ENCODE measurements at regions not wholly inside any gene's neighbourhood (a gene's known extent, or its start where the extent isn't known, plus 50 kb on each side); places are given as distances from the start of the nearest gene placed in this dataset.

DNA sequence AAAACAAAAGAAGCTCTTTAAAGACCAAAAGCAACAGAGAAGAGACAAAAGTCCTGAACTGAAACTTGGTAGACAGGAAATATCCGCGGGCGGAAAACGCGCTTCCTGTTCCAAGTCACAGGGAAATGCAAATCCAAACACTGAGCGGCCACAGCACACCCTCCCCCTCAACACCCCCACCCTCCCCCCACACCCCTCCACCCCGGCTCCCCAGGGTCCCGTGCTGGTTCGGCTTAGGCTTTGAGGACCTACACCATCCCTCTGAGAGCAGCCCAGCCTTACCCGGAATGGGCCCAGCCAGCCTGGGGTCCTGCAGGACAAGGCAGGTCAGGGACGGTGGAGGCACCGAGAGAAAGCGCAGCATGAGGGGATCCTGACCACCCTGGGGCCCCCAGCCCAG, 160.4 kb downstream of the BRD1 start:
- TF ChIP-seq, protein P1, sequence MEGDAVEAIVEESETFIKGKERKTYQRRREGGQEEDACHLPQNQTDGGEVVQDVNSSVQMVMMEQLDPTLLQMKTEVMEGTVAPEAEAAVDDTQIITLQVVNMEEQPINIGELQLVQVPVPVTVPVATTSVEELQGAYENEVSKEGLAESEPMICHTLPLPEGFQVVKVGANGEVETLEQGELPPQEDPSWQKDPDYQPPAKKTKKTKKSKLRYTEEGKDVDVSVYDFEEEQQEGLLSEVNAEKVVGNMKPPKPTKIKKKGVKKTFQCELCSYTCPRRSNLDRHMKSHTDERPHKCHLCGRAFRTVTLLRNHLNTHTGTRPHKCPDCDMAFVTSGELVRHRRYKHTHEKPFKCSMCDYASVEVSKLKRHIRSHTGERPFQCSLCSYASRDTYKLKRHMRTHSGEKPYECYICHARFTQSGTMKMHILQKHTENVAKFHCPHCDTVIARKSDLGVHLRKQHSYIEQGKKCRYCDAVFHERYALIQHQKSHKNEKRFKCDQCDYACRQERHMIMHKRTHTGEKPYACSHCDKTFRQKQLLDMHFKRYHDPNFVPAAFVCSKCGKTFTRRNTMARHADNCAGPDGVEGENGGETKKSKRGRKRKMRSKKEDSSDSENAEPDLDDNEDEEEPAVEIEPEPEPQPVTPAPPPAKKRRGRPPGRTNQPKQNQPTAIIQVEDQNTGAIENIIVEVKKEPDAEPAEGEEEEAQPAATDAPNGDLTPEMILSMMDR (IDR thresholded peaks at IDR 0.05; ENCODE audit: low read depth, low read length, missing control alignments): no peak
- in situ Hi-C loops (cut with HindIII; ENCODE audit: low sequenced_read_pairs): no loop called here
- no peak for DNase-seq (ENCODE audit: low read depth)
- no peak overlapping the region for H3K4me3 ChIP-seq (ENCODE audit: low read depth, low read length)

DNA sequence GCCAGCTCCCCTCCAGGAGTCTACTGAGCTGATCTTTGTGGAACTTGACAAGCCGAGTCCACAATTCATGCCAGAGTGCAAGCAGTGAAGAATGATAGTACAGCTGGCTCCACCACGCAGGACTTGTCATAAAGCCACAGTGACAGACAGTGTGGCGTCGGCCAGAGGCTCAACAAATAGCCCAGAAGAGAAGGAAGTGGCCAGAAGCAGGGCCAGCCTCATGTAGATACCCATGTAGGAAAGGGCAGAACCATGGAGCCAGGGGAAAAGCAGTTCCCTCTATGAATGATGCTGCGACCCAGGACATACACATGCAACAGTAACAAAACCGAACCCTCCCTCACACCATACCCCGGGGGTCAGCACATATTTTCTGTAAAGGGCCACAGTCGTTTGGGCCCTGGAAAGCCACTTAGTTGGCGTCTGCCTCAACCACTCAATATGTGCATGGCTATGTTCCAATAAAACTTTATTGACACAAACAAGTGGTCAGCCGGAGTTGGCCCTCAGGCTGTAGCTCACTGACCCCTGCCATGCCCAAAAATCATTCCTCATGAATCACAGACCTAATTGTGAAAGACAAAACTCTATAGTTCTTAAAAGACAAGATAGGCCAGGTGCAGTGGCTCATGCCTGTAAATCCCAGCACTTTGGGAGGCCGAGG, 161.4 kb downstream of the BRD1 start:
- TF ChIP-seq, protein P1 (IDR thresholded peaks at IDR 0.05; ENCODE audit: low read depth, low read length, missing control alignments): no peak
- H3K4me3 ChIP-seq (ENCODE audit: low read depth, low read length): no peak overlapping the region
- in situ Hi-C loops (cut with HindIII; ENCODE audit: low sequenced_read_pairs): no loop called here
- no peak for DNase-seq (ENCODE audit: low read depth)

DNA sequence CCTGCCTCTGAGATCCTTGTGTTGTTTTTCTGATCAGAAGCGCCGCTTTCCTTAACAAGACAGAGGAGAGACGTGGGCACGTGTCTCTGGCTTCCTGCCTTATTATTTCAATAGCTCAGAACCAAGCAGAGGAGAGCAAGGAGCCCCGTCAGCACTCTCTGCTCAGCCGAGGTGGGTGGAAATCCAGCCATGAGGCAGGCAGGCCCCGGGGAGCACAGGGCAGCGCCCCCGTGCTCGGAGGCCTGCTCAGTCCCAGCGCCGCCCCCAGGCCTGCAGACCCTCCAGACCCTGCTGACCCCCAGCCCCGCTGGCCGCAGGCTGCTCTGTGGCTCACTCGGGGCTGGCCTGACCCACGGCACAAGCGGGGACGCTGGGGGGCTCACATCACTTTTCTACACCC, 162.8 kb downstream of the BRD1 start:
- TF ChIP-seq, protein P1 (IDR thresholded peaks at IDR 0.05; ENCODE audit: low read depth, low read length, missing control alignments): no peak
- in situ Hi-C loops (cut with HindIII; ENCODE audit: low sequenced_read_pairs): no loop called here
- DNase-seq (ENCODE audit: low read depth): no peak
- H3K4me3 ChIP-seq (ENCODE audit: low read depth, low read length): no peak overlapping the region

DNA sequence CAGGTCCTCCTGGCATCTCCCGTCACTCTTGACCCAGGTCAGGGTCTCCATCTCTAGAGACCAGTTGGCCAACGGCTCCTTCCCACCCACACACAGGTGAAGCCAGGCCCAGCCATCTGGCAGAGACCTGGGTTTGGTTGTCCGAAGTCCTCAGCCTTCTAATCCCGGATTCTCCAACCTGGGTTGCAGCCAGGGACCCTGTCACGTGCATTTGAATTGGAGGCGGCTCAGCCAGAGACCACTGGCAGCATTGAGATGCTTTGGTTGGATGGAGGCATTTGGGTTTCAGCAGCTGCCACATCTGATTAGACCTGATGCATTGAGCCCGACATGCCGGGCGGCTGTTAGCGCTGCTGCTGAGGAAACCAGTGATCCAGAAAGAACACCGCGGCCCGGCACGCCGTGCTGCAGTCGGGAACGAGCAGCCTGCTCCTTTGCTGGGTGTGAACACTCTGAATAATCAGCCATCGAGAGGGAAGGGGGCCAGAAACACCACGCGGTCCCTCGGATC, 163.2 kb downstream of the BRD1 start:
- no peak overlapping the region for H3K4me3 ChIP-seq (ENCODE audit: low read depth, low read length)
- in situ Hi-C loops (cut with HindIII; ENCODE audit: low sequenced_read_pairs): no loop called here
- DNase-seq (ENCODE audit: low read depth): no peak
- TF ChIP-seq, protein P1 (IDR thresholded peaks at IDR 0.05; ENCODE audit: low read depth, low read length, missing control alignments): no peak

DNA sequence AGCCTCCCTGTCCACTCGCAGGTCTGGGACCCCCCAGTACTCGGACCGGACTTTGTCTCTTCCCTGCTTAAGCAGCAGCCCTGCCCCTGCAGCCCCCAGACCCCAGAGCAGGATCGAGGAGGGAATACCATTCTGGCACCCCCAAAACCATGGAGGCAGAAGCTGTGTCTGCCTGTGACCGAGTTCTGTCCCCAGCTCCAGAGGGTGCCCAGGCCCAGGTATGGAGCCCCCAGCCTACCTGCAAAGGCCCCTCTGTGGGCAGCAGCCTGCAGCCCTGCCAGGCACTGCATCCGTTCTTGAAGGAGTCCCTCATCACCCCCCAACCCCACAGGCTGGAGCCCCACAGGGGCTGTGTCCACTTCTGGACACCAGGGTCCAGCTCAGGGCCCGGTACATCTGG, 163.8 kb downstream of the BRD1 start:
- DNase-seq (ENCODE audit: low read depth): no peak
- TF ChIP-seq, protein P1 (IDR thresholded peaks at IDR 0.05; ENCODE audit: low read depth, low read length, missing control alignments): no peak
- no peak overlapping the region for H3K4me3 ChIP-seq (ENCODE audit: low read depth, low read length)
- in situ Hi-C loops (cut with HindIII; ENCODE audit: low sequenced_read_pairs): no loop called here

DNA sequence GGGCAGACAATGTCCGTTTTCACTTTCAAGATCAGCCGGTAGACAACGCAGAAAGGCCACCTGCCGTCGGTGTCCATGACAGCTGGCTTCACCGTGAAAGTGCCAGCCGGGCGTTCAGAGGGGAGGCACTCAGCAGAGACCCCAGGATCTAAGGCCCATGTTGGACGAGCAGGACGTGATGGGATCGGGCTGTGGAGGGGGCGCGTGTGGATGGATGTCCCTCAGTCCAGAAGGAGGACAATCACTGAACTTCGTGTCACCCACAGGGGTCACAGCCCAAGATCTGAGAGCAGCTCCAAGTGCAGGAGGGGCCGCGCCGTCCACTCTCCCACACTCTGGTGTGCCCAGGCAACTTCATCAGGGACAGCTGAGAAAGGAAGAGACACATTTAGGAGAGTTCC, 164.4 kb downstream of the BRD1 start:
- TF ChIP-seq, protein P1 (IDR thresholded peaks at IDR 0.05; ENCODE audit: low read depth, low read length, missing control alignments): no peak
- in situ Hi-C loops (cut with HindIII; ENCODE audit: low sequenced_read_pairs): no loop called here
- H3K4me3 ChIP-seq (ENCODE audit: low read depth, low read length): no peak overlapping the region
- DNase-seq (ENCODE audit: low read depth): no peak
